A549 (cell line): ENCODE measurements at regions not wholly inside any gene's neighbourhood (a gene's known extent, or its start where the extent isn't known, plus 50 kb on each side); places are given as distances from the start of the nearest gene placed in this dataset.

Experiments
- ATAC-seq, 2 experiments: fragments of 200-7000 bp in 1 of 2; fragments of >200 bp in 1 of 2; cut with Nextera tagmentation in 1 of 2; cut with Tn5 transposase in 1 of 2; 3 replicates each; pipeline versions ENCODE4 v1.8.0 to v1.9.1; 2018 to 2020; ENCODE audit warnings: mild to moderate bottlenecking in 1 of 2, moderate library complexity in 1 of 2
- CTCF ChIA-PET: fragments of 300-600 bp; sonication (Branson Sonifier 250); formaldehyde crosslinking; extraction: SDS; loops from one replicate; lab custom pipeline; 2021; ENCODE audit warnings: antibody characterized with exemption, inconsistent platforms; lab: Yijun Ruan, JAX
- POLR2A ChIA-PET: fragments of 350-600 bp; formaldehyde crosslinking; extraction: SDS; loops from one replicate; lab custom pipeline; 2021; ENCODE audit warnings: antibody characterized with exemption, inconsistent platforms; lab: Yijun Ruan, JAX
- DNase-seq, 2 experiments: peaks; one replicate each; pipeline versions ENCODE4 v3.0.0 to v3.0.0-alpha.2; 2011 to 2016; ENCODE audit warnings: low read depth in 1 of 2, low spot score in 1 of 2
- FAIRE-seq: peaks from 2 replicates; lab custom pipeline; 2011; peaks lifted over from hg19 to GRCh38; lab: Jason Lieb, UNC
- H3K27ac ChIP-seq, 2 experiments: fragments of >200 bp; sonication (Bioruptor Twin); formaldehyde crosslinking; 3 replicates each; pipeline ENCODE4 v1.5.1; 2016 to 2017
- H3K4me1 ChIP-seq: fragments of >200 bp; sonication (Bioruptor Twin); formaldehyde crosslinking; 3 replicates; pipeline ENCODE4 v1.6.1; 2016
- H3K4me2 ChIP-seq: fragments of >200 bp; sonication (Bioruptor Twin); formaldehyde crosslinking; 3 replicates; pipeline ENCODE4 v1.6.1; 2016
- H3K4me3 ChIP-seq: fragments of >200 bp; sonication (Bioruptor Twin); formaldehyde crosslinking; 3 replicates; pipeline ENCODE4 v1.5.1; 2016
- H3K9me3 ChIP-seq: fragments of >200 bp; sonication (Bioruptor Twin); formaldehyde crosslinking; 3 replicates; pipeline ENCODE4 v1.6.1; 2016
- BHLHE40 ChIP-seq: IDR thresholded peaks from 2 replicates; pipeline ENCODE4 v1.6.1; 2012; ENCODE audit warnings: low read depth, low read length, inconsistent platforms
- CHD2 ChIP-seq: fragments of 150-350 bp; IDR thresholded peaks from 2 replicates; pipeline ENCODE4 v1.6.1; 2014; ENCODE audit warnings: low read length; ENCODE audit not compliant: partially characterized antibody
- E2F6 ChIP-seq: IDR thresholded peaks from 2 replicates; pipeline ENCODE4 v1.6.1; 2012; ENCODE audit warnings: low read depth, borderline replicate concordance
- EHF ChIP-seq: fragments of 250-450 bp; sonication (Bioruptor Pico); IDR thresholded peaks from 2 replicates; pipeline ENCODE4 v1.5.0; 2020; ENCODE audit warnings: mild to moderate bottlenecking
- EHMT2 ChIP-seq: fragments of 200-600 bp; sonication (generic); IDR thresholded peaks from 2 replicates; pipeline ENCODE4 v1.6.1; 2016; ENCODE audit warnings: antibody characterized with exemption, low read depth, mild to moderate bottlenecking, moderate library complexity
- ELK1 ChIP-seq: fragments of 150-350 bp; IDR thresholded peaks from 2 replicates; pipeline ENCODE4 v1.6.1; 2014; ENCODE audit warnings: low read depth, mild to moderate bottlenecking, low read length
- EP300 ChIP-seq, 2 experiments: fragments of >200 bp; sonication (Bioruptor Twin); formaldehyde crosslinking; IDR thresholded peaks; 2 replicates in 1 of 2; 3 replicates in 1 of 2; pipeline ENCODE4 v1.6.1; 2016 to 2017
- ESRRA ChIP-seq: fragments of 150-350 bp; IDR thresholded peaks from 2 replicates; pipeline ENCODE4 v1.6.1; 2014; ENCODE audit warnings: mild to moderate bottlenecking, low read length, borderline replicate concordance
- FOSB ChIP-seq: fragments of 250-450 bp; sonication (Bioruptor Pico); IDR thresholded peaks from 2 replicates; pipeline ENCODE4 v1.5.0; 2020; ENCODE audit warnings: mild to moderate bottlenecking, moderate library complexity
- FOSL2 ChIP-seq, 2 experiments: fragments of 450-650 bp in 1 of 2; fragments of >200 bp in 1 of 2; sonication (Bioruptor Twin) in 1 of 2; formaldehyde crosslinking; IDR thresholded peaks; 2 replicates each; pipeline versions ENCODE4 v1.5.0 to v1.6.1; 2016 to 2020; ENCODE audit warnings: mild to moderate bottlenecking in 1 of 2, moderate library complexity in 1 of 2
- HES2 ChIP-seq: fragments of >200 bp; sonication (Bioruptor Twin); formaldehyde crosslinking; IDR thresholded peaks from 2 replicates; pipeline ENCODE4 v1.6.1; 2016
- HOXA7 ChIP-seq: fragments of 250-450 bp; sonication (Bioruptor Pico); IDR thresholded peaks from 2 replicates; pipeline ENCODE4 v1.5.0; 2020; ENCODE audit warnings: mild to moderate bottlenecking, moderate library complexity
- HOXB13 ChIP-seq: fragments of 250-450 bp; sonication (Bioruptor Pico); IDR thresholded peaks from 2 replicates; pipeline ENCODE4 v1.5.0; 2020; ENCODE audit warnings: low read depth, mild to moderate bottlenecking, moderate library complexity
- JUN ChIP-seq, 2 experiments: fragments of >200 bp; sonication (Bioruptor Twin); formaldehyde crosslinking; IDR thresholded peaks; 2 replicates in 1 of 2; 3 replicates in 1 of 2; pipeline ENCODE4 v1.6.1; 2016 to 2017
- MAX ChIP-seq: IDR thresholded peaks from 2 replicates; pipeline ENCODE4 v1.6.1; 2012
- MAZ ChIP-seq: fragments of 150-350 bp; IDR thresholded peaks from 2 replicates; pipeline ENCODE4 v1.6.1; 2014; ENCODE audit warnings: antibody characterized with exemption, low read depth, low read length, borderline replicate concordance
- MYC ChIP-seq: IDR thresholded peaks from 2 replicates; pipeline ENCODE4 v1.6.1; 2012; ENCODE audit warnings: mild to moderate bottlenecking, inconsistent platforms, low read length, improper control_type of control experiment, borderline replicate concordance
- NFE2L2 ChIP-seq: fragments of 150-350 bp; conservative IDR thresholded peaks from 2 replicates; pipeline ENCODE4 v1.6.1; 2014; ENCODE audit warnings: low read length
- NPAS2 ChIP-seq: fragments of 250-450 bp; sonication (Bioruptor Pico); IDR thresholded peaks from 2 replicates; pipeline ENCODE4 v1.8.0; 2022; ENCODE audit warnings: mild to moderate bottlenecking, moderate library complexity, borderline replicate concordance
- PBX3 ChIP-seq: IDR thresholded peaks from 2 replicates; pipeline ENCODE4 v1.6.1; 2012
- POLR2A ChIP-seq: IDR thresholded peaks from 2 replicates; pipeline ENCODE4 v1.6.1; 2012; ENCODE audit warnings: mild to moderate bottlenecking, low read length
- RAD21 ChIP-seq, 2 experiments: fragments of >200 bp in 1 of 2; sonication (Bioruptor Twin) in 1 of 2; formaldehyde crosslinking in 1 of 2; IDR thresholded peaks in 1 of 2; conservative IDR thresholded peaks in 1 of 2; 2 replicates in 1 of 2; 3 replicates in 1 of 2; pipeline ENCODE4 v1.6.1; 2012 to 2018; ENCODE audit warnings: inconsistent platforms in 1 of 2
- RARB ChIP-seq: fragments of 250-450 bp; sonication (Bioruptor Pico); IDR thresholded peaks from 2 replicates; pipeline ENCODE4 v1.8.0; 2021; ENCODE audit warnings: mild to moderate bottlenecking, moderate library complexity
- RCOR1 ChIP-seq: fragments of 150-350 bp; IDR thresholded peaks from 2 replicates; pipeline ENCODE4 v1.6.1; 2014; ENCODE audit warnings: antibody characterized with exemption, low read length, low read depth
- SMC3 ChIP-seq: fragments of >200 bp; sonication (Bioruptor Twin); formaldehyde crosslinking; IDR thresholded peaks from 3 replicates; pipeline ENCODE4 v1.6.1; 2018; ENCODE audit warnings: inconsistent platforms
- TP53 ChIP-seq: fragments of 250-450 bp; sonication (Bioruptor Pico); IDR thresholded peaks from 2 replicates; pipeline ENCODE4 v1.5.0; 2021; ENCODE audit warnings: mild to moderate bottlenecking, moderate library complexity
- USF2 ChIP-seq: fragments of 450-650 bp; IDR thresholded peaks from 2 replicates; pipeline ENCODE4 v1.6.1; 2014; ENCODE audit warnings: antibody characterized with exemption
- ZC3H11A ChIP-seq: fragments of 450-650 bp; IDR thresholded peaks from 2 replicates; pipeline ENCODE4 v1.6.1; 2014; ENCODE audit warnings: antibody characterized with exemption, mild to moderate bottlenecking
- ZFP36 ChIP-seq: fragments of 450-650 bp; IDR thresholded peaks from 2 replicates; pipeline ENCODE4 v1.6.1; 2014; ENCODE audit warnings: borderline replicate concordance; ENCODE audit not compliant: partially characterized antibody
- WGBS: methylation state at CpG from one replicate; pipeline ENCODE4 v1.1.6; 2017; ENCODE audit errors: missing lambda C conversion rate; 5-methylcytosine and 5-hydroxymethylcytosine counted together

- FAIRE-seq = no peak
- ChIA-PET CTCF (no interaction called here), POLR2A (interaction anchor here (0.6 kb wide), 1 partner anchor 57 kb away, joined by 3 read pairs; no protein-coding TSS in a partner anchor)
- no peak overlapping the region for H3K4me2 ChIP-seq
- no peak overlapping the region for H3K4me3 ChIP-seq
- 23% methylated on average over 3 of the region's 3 CpGs for WGBS
- H3K9me3 ChIP-seq = no peaks in the 10 kb centered on the region
- no peak for DNase-seq
- H3K27ac ChIP-seq = no peak overlapping the region
- no peak for ATAC-seq
- no peaks in the 10 kb centered on the region for H3K4me1 ChIP-seq
- TF ChIP-seq EP300 (IDR thresholded peaks at IDR 0.05) (no peak), RARB (CRISPR knock-in tag) (no peak)
- TF ChIP-seq, all 56 proteins: peak for 0
Measured at GRCh38 chr5:68771732-68772131, 322.1 kb upstream of the SLC30A5 start.

GRCh38 chr5:68776381-68776780 lies 317.4 kb upstream of the SLC30A5 start:
- H3K9me3 ChIP-seq = no peaks in the 10 kb centered on the region
- FAIRE-seq (no peak), ATAC-seq (no peak), DNase-seq (no peak)
- ChIA-PET POLR2A (no interaction called here), CTCF (no interaction called here)
- TF ChIP-seq MAX (no peak), RAD21 (conservative IDR thresholded peaks at IDR 0.05 in 1 of 2, IDR thresholded peaks at IDR 0.05 in 1 of 2) (no peak), ELK1 (no peak), NFE2L2 (no peak), BHLHE40 (no peak), ZFP36 (no peak), ZC3H11A (no peak), FOSL2 (IDR thresholded peaks at IDR 0.05) (no peak), FOSL2 (CRISPR knock-in tag; IDR thresholded peaks at IDR 0.05) (no peak), JUN (IDR thresholded peaks at IDR 0.05) (no peak), SMC3 (no peak), TP53 (CRISPR knock-in tag) (no peak), PBX3 (no peak), USF2 (no peak)
- H3K4me2 ChIP-seq = no peak overlapping the region
- H3K4me3 ChIP-seq = no peak overlapping the region
- H3K27ac ChIP-seq = no peak overlapping the region
- WGBS = 56% methylated on average over 3 of the region's 3 CpGs
- H3K4me1 ChIP-seq = no peaks in the 10 kb centered on the region

- Histone ChIP-seq H3K4me2 (no peak overlapping the region), H3K27ac (no peak overlapping the region), H3K9me3 (no peaks in the 10 kb centered on the region), H3K4me3 (no peak overlapping the region), H3K4me1 (no peaks in the 10 kb centered on the region)
- FAIRE-seq (no peak), DNase-seq (no peak), ATAC-seq (no peak)
- WGBS = 41% methylated on average over 2 of the region's 2 CpGs
- ChIA-PET POLR2A (no interaction called here), CTCF (no interaction called here)
- no peak for TF ChIP-seq RAD21 (conservative IDR thresholded peaks at IDR 0.05 in 1 of 2, IDR thresholded peaks at IDR 0.05 in 1 of 2)
- TF ChIP-seq EHF (CRISPR knock-in tag) = no peak
- no peak for TF ChIP-seq EP300 (IDR thresholded peaks at IDR 0.05)
- no peak for TF ChIP-seq HOXB13 (CRISPR knock-in tag)
- no peak for TF ChIP-seq ELK1
- no peak for TF ChIP-seq MAZ
- TF ChIP-seq HES2 = no peak
- TF ChIP-seq HOXA7 (CRISPR knock-in tag) = no peak
- no peak for TF ChIP-seq E2F6
- TF ChIP-seq EHMT2 = no peak
- TF ChIP-seq CHD2 = no peak
- no peak for TF ChIP-seq MYC
- no peak for TF ChIP-seq RCOR1
- TF ChIP-seq ESRRA = no peak
- TF ChIP-seq FOSB (CRISPR knock-in tag) = no peak
- no peak for TF ChIP-seq ZFP36
- TF ChIP-seq NPAS2 (CRISPR knock-in tag) = no peak
- TF ChIP-seq USF2 = no peak
- no peak for TF ChIP-seq POLR2A
Measured at GRCh38 chr5:68777135-68777534, 316.7 kb upstream of the SLC30A5 start.
